ENCODE measurements at regions not wholly inside any gene's neighbourhood (a gene's known extent, or its start where the extent isn't known, plus 50 kb on each side); places are given as distances from the start of the nearest gene placed in this dataset.
"Not testable (repeated sequence)": the region's sequence is repeated elsewhere in the genome, so short reads cannot be mapped to it uniquely, and the experiment has no call there.

- no peak for ATAC-seq
Observed at GRCh38 chr4:170949084-170949483, 859.3 kb upstream of the AADAT start.

GRCh38 chr4:170940043-170940724 is 850.4 kb upstream of the AADAT start:
- ATAC-seq: no peak

- ATAC-seq: no peak
Observed at GRCh38 chr4:170938588-170938987, 848.8 kb upstream of the AADAT start.

- no peak for ATAC-seq
Observed at GRCh38 chr4:170931321-170931720, 841.6 kb upstream of the AADAT start.

- ATAC-seq: no peak
Observed at GRCh38 chr4:170888660-170889059, 798.9 kb upstream of the AADAT start.

- ATAC-seq: no peak
Observed at GRCh38 chr4:170887396-170887795, 797.6 kb upstream of the AADAT start.

- no peak for ATAC-seq
Observed at GRCh38 chr4:170884969-170885570, 795.3 kb upstream of the AADAT start.

- ATAC-seq: not testable (repeated sequence)
Observed at GRCh38 chr4:170881646-170882045, 791.9 kb upstream of the AADAT start.

- no peak for ATAC-seq
Observed at GRCh38 chr4:170875868-170876267, 786.1 kb upstream of the AADAT start.

GRCh38 chr4:170872794-170873193 is 783.0 kb upstream of the AADAT start:
- no peak for ATAC-seq

GRCh38 chr4:170868170-170868569 is 778.4 kb upstream of the AADAT start:
- ATAC-seq: no peak

- no peak for ATAC-seq
Observed at GRCh38 chr4:170854097-170854496, 764.3 kb upstream of the AADAT start.

GRCh38 chr4:170853422-170854021 is 763.8 kb upstream of the AADAT start:
- ATAC-seq: no peak

GRCh38 chr4:170849969-170850368 is 760.2 kb upstream of the AADAT start:
- ATAC-seq: no peak

GRCh38 chr4:170827562-170828274 is 738.0 kb upstream of the AADAT start:
- ATAC-seq: no peak

- no peak for ATAC-seq
Observed at GRCh38 chr4:170818786-170819185, 729.0 kb upstream of the AADAT start.

- ATAC-seq: no peak
Observed at GRCh38 chr4:170805352-170805751, 715.6 kb upstream of the AADAT start.

GRCh38 chr4:170804930-170805329 is 715.2 kb upstream of the AADAT start:
- ATAC-seq: no peak

- ATAC-seq: no peak
Observed at GRCh38 chr4:170803492-170803891, 713.7 kb upstream of the AADAT start.

GRCh38 chr4:170801771-170802170 is 712.0 kb upstream of the AADAT start:
- ATAC-seq: no peak

- ATAC-seq: no peak
Observed at GRCh38 chr4:170794525-170794924, 704.8 kb upstream of the AADAT start.

GRCh38 chr4:170788540-170789051 is 698.8 kb upstream of the AADAT start:
- not testable (repeated sequence) for ATAC-seq

- no peak for ATAC-seq
Observed at GRCh38 chr4:170777663-170778062, 687.9 kb upstream of the AADAT start.

Data from esophagus mucosa (tissue), 1 donor.